ENCODE measurements at regions not wholly inside any gene's neighbourhood (a gene's known extent, or its start where the extent isn't known, plus 50 kb on each side); places are given as distances from the start of the nearest gene placed in this dataset.

DNA sequence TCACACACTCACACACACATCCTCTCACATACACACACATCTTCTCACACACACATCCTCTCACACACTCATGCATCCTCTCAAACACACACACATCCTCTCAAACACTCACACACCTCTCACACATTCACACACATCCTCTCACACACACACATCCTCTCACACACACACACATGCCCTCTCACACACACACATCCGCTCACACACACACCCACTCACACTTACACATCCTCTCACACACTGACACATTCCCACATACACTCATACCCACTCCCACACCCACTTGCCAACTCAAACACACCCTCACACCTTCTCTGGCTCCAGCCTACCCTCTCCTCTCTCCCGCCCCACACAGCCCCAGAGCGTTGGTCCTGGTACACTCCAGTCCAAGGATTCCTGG lies 127.9 kb upstream of the SLC30A5 start:
- no peaks in the 10 kb centered on the region for H3K36me3 ChIP-seq (ENCODE audit: insufficient read depth, low read length)
- no peaks in the 10 kb centered on the region for H3K79me2 ChIP-seq (ENCODE audit: insufficient read depth, low read length)
- no peak overlapping the region for H3K4me3 ChIP-seq (ENCODE audit: low read depth in 1 of 2, low read length in 2 of 2)
- H2AFZ ChIP-seq (ENCODE audit: low read depth, low read length) = no peak overlapping the region
- DNase-seq (no peak), ATAC-seq (ENCODE audit: insufficient read depth, low read depth) (no peak)
- H3K4me2 ChIP-seq (ENCODE audit: insufficient read depth, low read length) = no peak overlapping the region
- no peaks in the 10 kb centered on the region for H3K27me3 ChIP-seq (ENCODE audit: insufficient read depth, low read length, poor library complexity)
- no peak for TF ChIP-seq EZH2 (IDR thresholded peaks at IDR 0.05; ENCODE audit: borderline replicate concordance, low read depth, low read length, severe bottlenecking)
- TF ChIP-seq, protein P1, sequence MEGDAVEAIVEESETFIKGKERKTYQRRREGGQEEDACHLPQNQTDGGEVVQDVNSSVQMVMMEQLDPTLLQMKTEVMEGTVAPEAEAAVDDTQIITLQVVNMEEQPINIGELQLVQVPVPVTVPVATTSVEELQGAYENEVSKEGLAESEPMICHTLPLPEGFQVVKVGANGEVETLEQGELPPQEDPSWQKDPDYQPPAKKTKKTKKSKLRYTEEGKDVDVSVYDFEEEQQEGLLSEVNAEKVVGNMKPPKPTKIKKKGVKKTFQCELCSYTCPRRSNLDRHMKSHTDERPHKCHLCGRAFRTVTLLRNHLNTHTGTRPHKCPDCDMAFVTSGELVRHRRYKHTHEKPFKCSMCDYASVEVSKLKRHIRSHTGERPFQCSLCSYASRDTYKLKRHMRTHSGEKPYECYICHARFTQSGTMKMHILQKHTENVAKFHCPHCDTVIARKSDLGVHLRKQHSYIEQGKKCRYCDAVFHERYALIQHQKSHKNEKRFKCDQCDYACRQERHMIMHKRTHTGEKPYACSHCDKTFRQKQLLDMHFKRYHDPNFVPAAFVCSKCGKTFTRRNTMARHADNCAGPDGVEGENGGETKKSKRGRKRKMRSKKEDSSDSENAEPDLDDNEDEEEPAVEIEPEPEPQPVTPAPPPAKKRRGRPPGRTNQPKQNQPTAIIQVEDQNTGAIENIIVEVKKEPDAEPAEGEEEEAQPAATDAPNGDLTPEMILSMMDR (IDR thresholded peaks at IDR 0.05; ENCODE audit: borderline replicate concordance, extremely low read depth, low read length, poor library complexity, severe bottlenecking) = no peak
- no peak overlapping the region for H3K27ac ChIP-seq (ENCODE audit: low read length)
- H3K4me1 ChIP-seq (ENCODE audit: insufficient read depth, low read length) = no peaks in the 10 kb centered on the region
- H3K9ac ChIP-seq (ENCODE audit: low read depth, low read length) = no peak overlapping the region
- no peaks in the 10 kb centered on the region for H4K20me1 ChIP-seq (ENCODE audit: insufficient read depth, low read length)
- no peaks in the 10 kb centered on the region for H3K9me3 ChIP-seq (ENCODE audit: insufficient read depth, low read length, severe bottlenecking)

DNA sequence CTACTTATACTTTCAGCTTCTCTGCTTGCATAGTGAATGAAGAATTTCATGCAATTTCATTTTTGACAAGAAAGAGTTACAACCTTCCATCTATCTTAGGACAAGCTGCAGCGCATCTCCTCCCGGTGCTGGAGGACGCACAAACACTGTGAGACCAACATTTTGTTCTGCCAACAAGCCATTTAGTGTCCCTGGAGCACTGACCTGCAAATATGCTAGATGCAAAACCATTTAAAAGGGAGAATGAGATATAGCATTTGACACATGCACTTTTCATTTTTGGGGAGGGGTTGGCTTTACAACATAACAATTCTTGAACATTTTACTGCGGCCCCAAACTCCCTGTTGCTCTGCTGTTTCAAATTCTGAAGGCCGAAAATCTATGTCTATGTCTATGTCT lies 127.2 kb upstream of the SLC30A5 start:
- Histone ChIP-seq H3K4me2 (ENCODE audit: insufficient read depth, low read length) (no peak overlapping the region), H3K36me3 (ENCODE audit: insufficient read depth, low read length) (no peaks in the 10 kb centered on the region), H3K79me2 (ENCODE audit: insufficient read depth, low read length) (no peaks in the 10 kb centered on the region), H2AFZ (ENCODE audit: low read depth, low read length) (no peak overlapping the region), H3K9me3 (ENCODE audit: insufficient read depth, low read length, severe bottlenecking) (no peaks in the 10 kb centered on the region), H4K20me1 (ENCODE audit: insufficient read depth, low read length) (no peaks in the 10 kb centered on the region), H3K4me1 (ENCODE audit: insufficient read depth, low read length) (no peaks in the 10 kb centered on the region), H3K27me3 (ENCODE audit: insufficient read depth, low read length, poor library complexity) (no peaks in the 10 kb centered on the region), H3K9ac (ENCODE audit: low read depth, low read length) (no peak overlapping the region), H3K4me3 (ENCODE audit: low read depth in 1 of 2, low read length in 2 of 2) (no peak overlapping the region), H3K27ac (ENCODE audit: low read length) (no peak overlapping the region)
- TF ChIP-seq EZH2 (IDR thresholded peaks at IDR 0.05; ENCODE audit: borderline replicate concordance, low read depth, low read length, severe bottlenecking) = no peak
- TF ChIP-seq, protein P1 (IDR thresholded peaks at IDR 0.05; ENCODE audit: borderline replicate concordance, extremely low read depth, low read length, poor library complexity, severe bottlenecking) = no peak
- no peak for DNase-seq
- ATAC-seq (ENCODE audit: insufficient read depth, low read depth) = no peak

DNA sequence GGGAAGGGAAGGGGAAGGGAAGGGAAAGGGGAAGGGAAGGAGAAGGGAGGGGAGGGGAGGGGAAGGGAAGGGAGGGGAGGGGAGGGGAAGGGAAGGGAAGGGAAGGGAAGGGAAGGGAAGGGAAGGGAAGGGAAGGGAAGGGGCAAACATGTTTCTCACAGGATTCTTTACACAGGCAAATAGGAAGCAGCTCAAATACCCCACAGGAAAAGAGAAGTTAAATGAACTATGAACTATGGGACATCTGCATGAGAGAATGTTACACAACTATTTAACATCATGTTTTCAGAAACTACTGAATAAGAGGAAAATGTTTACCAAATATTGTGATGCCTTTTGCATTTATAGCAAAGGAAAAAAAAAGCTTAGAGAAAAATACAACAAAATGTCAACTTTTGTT lies 125.4 kb upstream of the SLC30A5 start:
- Histone ChIP-seq H3K9me3 (ENCODE audit: insufficient read depth, low read length, severe bottlenecking) (no peaks in the 10 kb centered on the region), H3K9ac (ENCODE audit: low read depth, low read length) (no peak overlapping the region), H3K79me2 (ENCODE audit: insufficient read depth, low read length) (no peaks in the 10 kb centered on the region), H2AFZ (ENCODE audit: low read depth, low read length) (no peak overlapping the region), H3K4me1 (ENCODE audit: insufficient read depth, low read length) (no peaks in the 10 kb centered on the region), H3K36me3 (ENCODE audit: insufficient read depth, low read length) (no peaks in the 10 kb centered on the region), H3K4me2 (ENCODE audit: insufficient read depth, low read length) (no peak overlapping the region), H4K20me1 (ENCODE audit: insufficient read depth, low read length) (no peaks in the 10 kb centered on the region), H3K27me3 (ENCODE audit: insufficient read depth, low read length, poor library complexity) (no peaks in the 10 kb centered on the region), H3K27ac (ENCODE audit: low read length) (no peak overlapping the region), H3K4me3 (ENCODE audit: low read depth in 1 of 2, low read length in 2 of 2) (no peak overlapping the region)
- TF ChIP-seq, protein P1 (IDR thresholded peaks at IDR 0.05; ENCODE audit: borderline replicate concordance, extremely low read depth, low read length, poor library complexity, severe bottlenecking) = no peak
- no peak for TF ChIP-seq EZH2 (IDR thresholded peaks at IDR 0.05; ENCODE audit: borderline replicate concordance, low read depth, low read length, severe bottlenecking)
- DNase-seq (no peak), ATAC-seq (ENCODE audit: insufficient read depth, low read depth) (no peak)

DNA sequence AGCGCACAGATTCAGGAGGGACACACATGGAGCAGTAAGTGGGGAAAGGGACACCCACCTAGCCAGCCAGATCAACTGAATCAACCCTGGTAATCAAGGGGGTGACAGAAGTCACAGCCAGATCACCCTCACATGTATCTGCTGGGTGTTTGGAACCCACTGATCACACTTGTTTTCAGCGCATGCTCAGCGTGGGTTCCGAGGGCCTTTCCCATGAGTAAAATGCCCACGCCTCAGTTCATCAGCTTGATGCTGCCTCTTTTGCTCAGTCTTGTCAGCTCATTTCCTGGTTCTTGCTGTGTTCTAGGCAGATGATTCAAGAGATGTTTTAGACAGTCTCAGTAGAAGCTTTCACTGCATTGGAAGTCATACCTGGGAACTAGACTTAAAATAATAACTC lies 123.2 kb upstream of the SLC30A5 start:
- Histone ChIP-seq H3K4me1 (ENCODE audit: insufficient read depth, low read length) (no peaks in the 10 kb centered on the region), H3K4me2 (ENCODE audit: insufficient read depth, low read length) (no peak overlapping the region), H3K27ac (ENCODE audit: low read length) (no peak overlapping the region), H3K36me3 (ENCODE audit: insufficient read depth, low read length) (no peaks in the 10 kb centered on the region), H3K4me3 (ENCODE audit: low read depth in 1 of 2, low read length in 2 of 2) (no peak overlapping the region), H3K9me3 (ENCODE audit: insufficient read depth, low read length, severe bottlenecking) (no peaks in the 10 kb centered on the region), H3K9ac (ENCODE audit: low read depth, low read length) (no peak overlapping the region), H3K79me2 (ENCODE audit: insufficient read depth, low read length) (no peaks in the 10 kb centered on the region), H3K27me3 (ENCODE audit: insufficient read depth, low read length, poor library complexity) (no peaks in the 10 kb centered on the region), H4K20me1 (ENCODE audit: insufficient read depth, low read length) (no peaks in the 10 kb centered on the region), H2AFZ (ENCODE audit: low read depth, low read length) (no peak overlapping the region)
- DNase-seq = no peak
- TF ChIP-seq, protein P1 (IDR thresholded peaks at IDR 0.05; ENCODE audit: borderline replicate concordance, extremely low read depth, low read length, poor library complexity, severe bottlenecking) = no peak
- TF ChIP-seq EZH2 (IDR thresholded peaks at IDR 0.05; ENCODE audit: borderline replicate concordance, low read depth, low read length, severe bottlenecking) = no peak
- ATAC-seq (ENCODE audit: insufficient read depth, low read depth) = no peak

All from DND-41 (cell line).